ENCODE measurements at regions not wholly inside any gene's neighbourhood (a gene's known extent, or its start where the extent isn't known, plus 50 kb on each side); places are given as distances from the start of the nearest gene placed in this dataset.
"Not testable (repeated sequence)": the region's sequence is repeated elsewhere in the genome, so short reads cannot be mapped to it uniquely, and the experiment has no call there.

GRCh38 chr5:92283521-92283920 is 900.4 kb upstream of the ARRDC3 start:
- ATAC-seq (ENCODE audit: low read depth) (no peak), DNase-seq (no peak)
- Histone ChIP-seq H3K79me2 (ENCODE audit: control insufficient read depth, insufficient read depth, low read length) (no peaks in the 10 kb centered on the region), H3K9ac (ENCODE audit: low read length) (no peak overlapping the region), H2AFZ (ENCODE audit: insufficient read depth, low read depth, low read length, poor library complexity, severe bottlenecking) (no peak overlapping the region), H3K9me3 (ENCODE audit: control extremely low read depth in 1 of 3, control insufficient read depth in 2 of 3, insufficient read depth in 1 of 3, low read length in 2 of 3) (no peaks in the 10 kb centered on the region), H3K36me3 (replicated peaks in 1 of 2; ENCODE audit: control extremely low read depth in 1 of 2, control insufficient read depth in 1 of 2, extremely low read depth in 1 of 2, insufficient read depth in 2 of 2, low read length in 1 of 2) (no peaks in the 10 kb centered on the region), H3K4me2 (replicated peaks; ENCODE audit: low read depth, low read length, poor library complexity, severe bottlenecking) (no peak overlapping the region), H3K27me3 (replicated peaks in 1 of 4; ENCODE audit: control extremely low read depth in 1 of 4, control insufficient read depth in 3 of 4, insufficient read depth in 4 of 4, low read length in 3 of 4) (no peaks in the 10 kb centered on the region), H3K27ac (ENCODE audit: low read length in 2 of 2) (no peak overlapping the region), H3K4me1 (ENCODE audit: control insufficient read depth in 2 of 2, insufficient read depth in 2 of 2, low read length in 2 of 2) (no peaks in the 10 kb centered on the region), H4K20me1 (ENCODE audit: control insufficient read depth, insufficient read depth, low read length, poor library complexity, severe bottlenecking) (no peaks in the 10 kb centered on the region), H3K4me3 (ENCODE audit: control extremely low read depth in 1 of 5, extremely low read depth in 1 of 5, insufficient read depth in 1 of 5, low read depth in 2 of 5, low read length in 4 of 5) (no peak overlapping the region)
- H3K4me3 Mint-ChIP-seq, result no peak overlapping the region
- ChIA-PET CTCF (no interaction called here), POLR2A (no interaction called here)
- H3K9me3 Mint-ChIP-seq (ENCODE audit: insufficient read depth), result peaks cover 10% of the 10 kb centered on the region
- no peak for TF ChIP-seq EZH2 (IDR thresholded peaks at IDR 0.05; ENCODE audit: borderline replicate concordance, insufficient read depth, low read depth, low read length, poor library complexity, severe bottlenecking)
- TF ChIP-seq CTCF (IDR thresholded peaks at IDR 0.05), result no peak
- no peaks in the 10 kb centered on the region for H3K27me3 Mint-ChIP-seq
- no peak overlapping the region for H3K27ac Mint-ChIP-seq
- intact Hi-C loops (cut with micrococcal nuclease), result no loop called here
- WGBS (ENCODE audit: insufficient coverage), result no CpG with 5 or more reads among the region's 2 CpGs
- H3K4me1 Mint-ChIP-seq, result no peaks in the 10 kb centered on the region

GRCh38 chr5:92271750-92272149 is 888.6 kb upstream of the ARRDC3 start:
- ATAC-seq (ENCODE audit: low read depth); H3K9me3 Mint-ChIP-seq (ENCODE audit: insufficient read depth); H3K27me3 Mint-ChIP-seq; intact Hi-C loops (cut with micrococcal nuclease); H3K27ac ChIP-seq (ENCODE audit: low read length in 2 of 2); H2AFZ ChIP-seq (ENCODE audit: insufficient read depth, low read depth, low read length, poor library complexity, severe bottlenecking); CTCF ChIA-PET; H3K79me2 ChIP-seq (ENCODE audit: control insufficient read depth, insufficient read depth, low read length); H3K4me3 ChIP-seq (ENCODE audit: control extremely low read depth in 1 of 5, extremely low read depth in 1 of 5, insufficient read depth in 1 of 5, low read depth in 2 of 5, low read length in 4 of 5); H3K9ac ChIP-seq (ENCODE audit: low read length); H3K4me3 Mint-ChIP-seq; POLR2A ChIA-PET; H3K4me1 Mint-ChIP-seq; H3K9me3 ChIP-seq (ENCODE audit: control extremely low read depth in 1 of 3, control insufficient read depth in 2 of 3, insufficient read depth in 1 of 3, low read length in 2 of 3); H4K20me1 ChIP-seq (ENCODE audit: control insufficient read depth, insufficient read depth, low read length, poor library complexity, severe bottlenecking); H3K27ac Mint-ChIP-seq; H3K4me2 ChIP-seq (replicated peaks; ENCODE audit: low read depth, low read length, poor library complexity, severe bottlenecking); DNase-seq; H3K4me1 ChIP-seq (ENCODE audit: control insufficient read depth in 2 of 2, insufficient read depth in 2 of 2, low read length in 2 of 2); H3K27me3 ChIP-seq (replicated peaks in 1 of 4; ENCODE audit: control extremely low read depth in 1 of 4, control insufficient read depth in 3 of 4, insufficient read depth in 4 of 4, low read length in 3 of 4); H3K36me3 ChIP-seq (replicated peaks in 1 of 2; ENCODE audit: control extremely low read depth in 1 of 2, control insufficient read depth in 1 of 2, extremely low read depth in 1 of 2, insufficient read depth in 2 of 2, low read length in 1 of 2): not testable (repeated sequence)
- WGBS (ENCODE audit: insufficient coverage), result no CpG with 5 or more reads among the region's 1 CpG

Data from B cell (primary cell).